ENCODE measurements at regions not wholly inside any gene's neighbourhood (a gene's known extent, or its start where the extent isn't known, plus 50 kb on each side); places are given as distances from the start of the nearest gene placed in this dataset.
A peak's percentile ranks its signal among the peaks of the same experiment; 100 is the strongest.

GRCh38 chr7:54908760-54909438, 109.9 kb upstream of the EGFR start:
- H4K20me1 ChIP-seq (ENCODE audit: insufficient read depth, low read length) = no peaks in the 10 kb centered on the region
- no peaks in the 10 kb centered on the region for H3K9me1 ChIP-seq (ENCODE audit: insufficient read depth, low read length)
- H3K79me1 ChIP-seq (ENCODE audit: low read depth in 1 of 2, low read length in 2 of 2) = no peaks in the 10 kb centered on the region
- no peak overlapping the region for H3K4me2 ChIP-seq (ENCODE audit: low read depth, low read length)
- no peak for TF ChIP-seq CEBPB (IDR thresholded peaks at IDR 0.05; ENCODE audit: low read depth, low read length)
- TF ChIP-seq RAD21 (IDR thresholded peaks at IDR 0.05; ENCODE audit: low read length) = no peak
- TF ChIP-seq FOS (IDR thresholded peaks at IDR 0.05; ENCODE audit: low read depth, low read length) = no peak
- no peak for TF ChIP-seq MAZ (IDR thresholded peaks at IDR 0.05; ENCODE audit: borderline replicate concordance, low read depth, low read length)
- dilution Hi-C loops (cut with HindIII; ENCODE audit: low sequenced_read_pairs, unreplicated experiment) (no loop called here), intact Hi-C loops (cut with micrococcal nuclease) (no loop called here), in situ Hi-C loops (cut with MboI; ENCODE audit: low sequenced_read_pairs) (no loop called here)
- ATAC-seq (ENCODE audit: low read depth) (no peak), DNase-seq (peak; percentile 26)
- no peaks in the 10 kb centered on the region for H3K36me3 ChIP-seq (ENCODE audit: control insufficient read depth, insufficient read depth, low read length)
- H3K9ac ChIP-seq (ENCODE audit: low read depth, low read length) = no peak overlapping the region
- no peak overlapping the region for H4K5ac ChIP-seq (ENCODE audit: low read depth, low read length)
- no peak overlapping the region for H2BK20ac ChIP-seq (ENCODE audit: low read depth, low read length)
- no peak overlapping the region for H2AK5ac ChIP-seq (ENCODE audit: low read depth, low read length)
- no peak overlapping the region for H3K27ac ChIP-seq (ENCODE audit: insufficient read depth, low read length)
- no TSS peak for BruUV-seq (replicated peaks)
- no peaks in the 10 kb centered on the region for H3K4me1 ChIP-seq (ENCODE audit: control insufficient read depth, insufficient read depth, low read length)
- POLR2A ChIA-PET (ENCODE audit: unreplicated experiment) = interaction anchor here (0.5 kb wide), 1 partner anchor 32 kb away, joined by 4 read pairs; no protein-coding TSS in a partner anchor
- no CpG with 5 or more reads among the region's 2 CpGs for WGBS, 2 experiments (ENCODE audit: extremely low coverage in 2 of 2, insufficient read length in 1 of 2)
- H3K14ac ChIP-seq (replicated peaks; ENCODE audit: low read depth, low read length) = no peak overlapping the region
- H3K23ac ChIP-seq (ENCODE audit: low read depth, low read length) = no peak overlapping the region
- no peaks in the 10 kb centered on the region; the same call in 1 of the 2 replicates for H3K9me3 ChIP-seq (ENCODE audit: control insufficient read depth, insufficient read depth, low read length)
- peak overlapping the region; percentile 23; the same call in 1 of the 2 replicates for H3K18ac ChIP-seq (ENCODE audit: low read depth, low read length)
- CTCF ChIA-PET = no interaction called here
- no peak overlapping the region for H2AFZ ChIP-seq (replicated peaks; ENCODE audit: low read length, poor library complexity)
- no peak overlapping the region for H2BK5ac ChIP-seq (ENCODE audit: low read depth, low read length, poor library complexity, severe bottlenecking)
- no peak overlapping the region for H2AK9ac ChIP-seq (replicated peaks; ENCODE audit: low read depth, low read length, poor library complexity)
- H3K4me3 ChIP-seq (ENCODE audit: insufficient read depth, low read depth, low read length) = no peak overlapping the region
- H4K91ac ChIP-seq (ENCODE audit: insufficient read depth, low read depth, low read length) = no peak overlapping the region
- no peak overlapping the region for H2BK120ac ChIP-seq (ENCODE audit: low read depth, low read length)
- no peak overlapping the region for H3K56ac ChIP-seq (ENCODE audit: extremely low read depth, insufficient read depth, low read length)
- H3K4ac ChIP-seq (ENCODE audit: low read depth, low read length) = no peak overlapping the region
- H2BK15ac ChIP-seq (ENCODE audit: low read depth, low read length) = no peak overlapping the region
- no peaks in the 10 kb centered on the region for H3K27me3 ChIP-seq (ENCODE audit: control insufficient read depth, insufficient read depth, low read length)
- no peak overlapping the region; a peak in 1 of 4 replicates for H4K8ac ChIP-seq (ENCODE audit: low read depth in 2 of 2, low read length in 2 of 2)

Data from IMR-90 (cell line).